Hepatocyte (in vitro differentiated cells): ENCODE measurements at regions not wholly inside any gene's neighbourhood (a gene's known extent, or its start where the extent isn't known, plus 50 kb on each side); places are given as distances from the start of the nearest gene placed in this dataset.

Source experiments
- DNase-seq: peaks from one replicate; pipeline ENCODE4 v3.0.0-alpha.2; 2016; ENCODE audit warnings: low spot score
- H2AFZ ChIP-seq: fragments of 200-600 bp; sonication (generic); 2 replicates; pipeline ENCODE4 v1.6.0; 2016; ENCODE audit warnings: antibody characterized with exemption, mild to moderate bottlenecking
- H3K27ac ChIP-seq: fragments of 200-600 bp; sonication (generic); 2 replicates; pipeline ENCODE4 v1.5.1; 2016; ENCODE audit warnings: mild to moderate bottlenecking
- H3K27me3 ChIP-seq: fragments of 200-600 bp; sonication (generic); 2 replicates; pipeline ENCODE4 v1.6.1; 2016
- H3K36me3 ChIP-seq: fragments of 200-600 bp; sonication (generic); replicated peaks from 2 replicates; pipeline ENCODE4 v1.5.1; 2016; ENCODE audit warnings: low read depth; ENCODE audit not compliant: insufficient read depth
- H3K4me1 ChIP-seq: fragments of 200-600 bp; sonication (generic); 2 replicates; pipeline ENCODE4 v1.5.1; 2016; ENCODE audit warnings: mild to moderate bottlenecking, moderate library complexity; ENCODE audit not compliant: insufficient read depth
- H3K4me2 ChIP-seq: fragments of 200-600 bp; sonication (generic); 2 replicates; pipeline ENCODE4 v1.6.0; 2016
- H3K4me3 ChIP-seq: fragments of 200-600 bp; sonication (generic); 2 replicates; pipeline ENCODE4 v1.5.1; 2016; ENCODE audit warnings: mild to moderate bottlenecking
- H3K79me2 ChIP-seq: fragments of 200-600 bp; sonication (generic); 2 replicates; pipeline ENCODE4 v1.6.0; 2017; ENCODE audit warnings: mild to moderate bottlenecking
- H3K9me2 ChIP-seq: fragments of 200-600 bp; sonication (generic); replicated peaks from 2 replicates; pipeline ENCODE4 v1.6.0; 2017; ENCODE audit warnings: mild to moderate bottlenecking; ENCODE audit not compliant: insufficient read depth
- H3K9me3 ChIP-seq: fragments of 200-600 bp; sonication (generic); 2 replicates; pipeline ENCODE4 v1.5.1; 2016; ENCODE audit warnings: low read depth, mild to moderate bottlenecking
- H4K20me1 ChIP-seq: fragments of 200-600 bp; sonication (generic); 2 replicates; pipeline ENCODE4 v1.6.0; 2016; ENCODE audit warnings: mild to moderate bottlenecking; ENCODE audit not compliant: insufficient read depth, poor library complexity, severe bottlenecking
- CTCF ChIP-seq: fragments of 200-600 bp; sonication (generic); IDR thresholded peaks from 2 replicates; pipeline ENCODE4 v1.5.1; 2016; ENCODE audit warnings: antibody characterized with exemption, mild to moderate bottlenecking; ENCODE audit not compliant: poor library complexity
- EZH2 ChIP-seq: fragments of 200-600 bp; sonication (generic); IDR thresholded peaks from 2 replicates; pipeline ENCODE4 v1.6.1; 2016; ENCODE audit warnings: antibody characterized with exemption, mild to moderate bottlenecking, borderline replicate concordance
- EZH2phosphoT487 ChIP-seq: fragments of 200-600 bp; sonication (generic); IDR thresholded peaks from one replicate; pipeline ENCODE4 v1.6.1; 2018; ENCODE audit warnings: antibody characterized with exemption, mild to moderate bottlenecking, low read depth, moderate library complexity; ENCODE audit not compliant: unreplicated experiment, severe bottlenecking
- WGBS: methylation state at CpG from one replicate; pipeline ENCODE4 v1.1.6; 2016; ENCODE audit warnings: low lambda C conversion rate; ENCODE audit errors: missing lambda C conversion rate; 5-methylcytosine and 5-hydroxymethylcytosine counted together

GRCh38 chr7:52752891-52753290, 282.5 kb upstream of the POM121L12 start:
- Histone ChIP-seq H3K27ac (no peak overlapping the region), H3K4me3 (no peak overlapping the region), H3K27me3 (no peaks in the 10 kb centered on the region), H3K79me2 (no peaks in the 10 kb centered on the region), H2AFZ (no peak overlapping the region), H3K4me2 (no peak overlapping the region), H3K9me2 (no peaks in the 10 kb centered on the region), H4K20me1 (no peaks in the 10 kb centered on the region), H3K36me3 (no peaks in the 10 kb centered on the region), H3K4me1 (no peaks in the 10 kb centered on the region), H3K9me3 (no peaks in the 10 kb centered on the region)
- DNase-seq: no peak
- TF ChIP-seq EZH2: no peak
- no peak for TF ChIP-seq EZH2phosphoT487
- no peak for TF ChIP-seq CTCF
- 80% methylated on average over 4 of the region's 4 CpGs for WGBS

GRCh38 chr7:52749880-52750279, 285.6 kb upstream of the POM121L12 start:
- Histone ChIP-seq H3K9me3 (no peaks in the 10 kb centered on the region), H3K9me2 (no peaks in the 10 kb centered on the region), H3K4me2 (no peak overlapping the region), H3K79me2 (no peaks in the 10 kb centered on the region), H3K27me3 (no peaks in the 10 kb centered on the region), H3K36me3 (no peaks in the 10 kb centered on the region), H3K4me1 (no peaks in the 10 kb centered on the region), H2AFZ (no peak overlapping the region), H3K27ac (no peak overlapping the region), H3K4me3 (no peak overlapping the region), H4K20me1 (no peaks in the 10 kb centered on the region)
- TF ChIP-seq EZH2phosphoT487 (no peak), EZH2 (no peak), CTCF (no peak)
- DNase-seq: no peak
- 52% methylated on average over 4 of the region's 4 CpGs for WGBS

- TF ChIP-seq EZH2: no peak
- TF ChIP-seq CTCF: no peak
- no peak for TF ChIP-seq EZH2phosphoT487
- Histone ChIP-seq H3K36me3 (no peaks in the 10 kb centered on the region), H3K9me2 (no peaks in the 10 kb centered on the region), H4K20me1 (no peaks in the 10 kb centered on the region), H3K4me2 (no peak overlapping the region), H3K79me2 (no peaks in the 10 kb centered on the region), H3K27me3 (no peaks in the 10 kb centered on the region), H2AFZ (no peak overlapping the region), H3K27ac (no peak overlapping the region), H3K4me1 (no peaks in the 10 kb centered on the region), H3K9me3 (no peaks in the 10 kb centered on the region), H3K4me3 (no peak overlapping the region)
- WGBS: 80% methylated on average over 3 of the region's 3 CpGs
- DNase-seq: no peak
These were observed 287.6 kb upstream of the POM121L12 start for GRCh38 chr7:52747817-52748216.
